ENCODE measurements at regions not wholly inside any gene's neighbourhood (a gene's known extent, or its start where the extent isn't known, plus 50 kb on each side); places are given as distances from the start of the nearest gene placed in this dataset.

GRCh38 chr11:81634483-81634882 lies 1099.2 kb downstream of the FAM181B start:
- Histone ChIP-seq H4K8ac (replicated peaks; ENCODE audit: insufficient read length, low read depth, low read length) (no peak overlapping the region), H3K9me3 (ENCODE audit: control insufficient read depth, low read depth, low read length) (no peaks in the 10 kb centered on the region), H3K79me2 (ENCODE audit: insufficient read depth, low read length) (no peaks in the 10 kb centered on the region), H4K91ac (ENCODE audit: insufficient read length, low read depth, low read length) (no peak overlapping the region), H3K4me2 (ENCODE audit: insufficient read depth, insufficient read length, low read length) (no peak overlapping the region), H3K56ac (ENCODE audit: insufficient read length, low read depth, low read length) (no peak overlapping the region), H3K9ac (ENCODE audit: extremely low read depth, insufficient read length, low read length) (no peak overlapping the region), H2BK12ac (ENCODE audit: insufficient read length, low read depth, low read length) (no peak overlapping the region), H3K79me1 (ENCODE audit: insufficient read depth, low read depth, low read length, poor library complexity, severe bottlenecking) (no peaks in the 10 kb centered on the region), H3K23ac (ENCODE audit: insufficient read length, low read depth, low read length) (no peak overlapping the region), H2AFZ (ENCODE audit: low read length) (no peak overlapping the region), H2BK20ac (ENCODE audit: low read depth, low read length, poor library complexity, severe bottlenecking) (no peak overlapping the region), H2BK15ac (ENCODE audit: low read depth, low read length) (no peak overlapping the region), H3K27ac (ENCODE audit: insufficient read length, low read depth, low read length) (no peak overlapping the region), H3K23me2 (ENCODE audit: insufficient read length, low read depth, low read length, poor library complexity, severe bottlenecking) (no peaks in the 10 kb centered on the region), H2BK5ac (ENCODE audit: insufficient read length, low read length) (no peak overlapping the region), H2AK5ac (ENCODE audit: insufficient read length, low read length) (no peak overlapping the region), H3K4ac (ENCODE audit: low read depth, low read length) (no peak overlapping the region), H2BK120ac (ENCODE audit: low read depth, low read length, poor library complexity, severe bottlenecking) (no peak overlapping the region), H3K27me3 (ENCODE audit: insufficient read depth, low read length) (no peaks in the 10 kb centered on the region; the same call in 1 of the 2 replicates), H3K18ac (ENCODE audit: insufficient read length, low read depth, low read length) (no peak overlapping the region), H3K14ac (ENCODE audit: insufficient read depth, low read length) (no peak overlapping the region), H4K5ac (ENCODE audit: insufficient read length, low read depth, low read length) (no peak overlapping the region), H4K20me1 (ENCODE audit: control insufficient read depth, insufficient read depth, insufficient read length) (no peaks in the 10 kb centered on the region), H3T11ph (ENCODE audit: low read length) (no peak overlapping the region), H3K4me1 (ENCODE audit: insufficient read depth, low read length) (no peaks in the 10 kb centered on the region)
- Mint-ChIP-seq H3K4me3 (no peak overlapping the region), H3K9me3 (peaks cover 6 to 7% of the 10 kb centered on the region in 2 experiments; a peak in 4 of 5 replicates), H3K36me3 (ENCODE audit: insufficient read depth in 1 of 3, low read depth in 3 of 3) (peaks cover 0 to 6% (median 2%) of the 10 kb centered on the region in 3 experiments; a peak in 2 of 7 replicates), H3K27me3 (ENCODE audit: low read depth) (peaks cover 32% of the 10 kb centered on the region), H3K27ac (no peak overlapping the region), H3K4me1 (no peaks in the 10 kb centered on the region)
- TF ChIP-seq CTCF (conservative IDR thresholded peaks at IDR 0.05): no peak
- DNase-seq: no peak
- no CpG with 5 or more reads among the region's 7 CpGs for WGBS (ENCODE audit: extremely low coverage, insufficient read length, low lambda C conversion rate)

Measured in H9 (cell line).